Adrenal gland (tissue), 9 donors: ENCODE measurements at regions not wholly inside any gene's neighbourhood (a gene's known extent, or its start where the extent isn't known, plus 50 kb on each side); places are given as distances from the start of the nearest gene placed in this dataset.

Source experiments
- DNase-seq, 7 donors: peaks; one replicate each; pipeline ENCODE4 v3.0.0-alpha.2; 2019 to 2020
- H3K27ac ChIP-seq, 5 donors: fragments of 200-600 bp; sonication (generic) in 4 of 5; 1 replicate in 3 of 5; 2 replicates in 2 of 5; pipeline versions ENCODE4 v1.5.1 to v1.8.0; 2016 to 2020; ENCODE audit warnings: mild to moderate bottlenecking in 1 of 5
- H3K27me3 ChIP-seq: fragments of 200-600 bp; 2 replicates; pipeline ENCODE4 v1.8.0; 2021
- H3K36me3 ChIP-seq, 2 donors: fragments of 200-600 bp; replicated peaks in 1 of 2; 1 replicate in 1 of 2; 2 replicates in 1 of 2; pipeline versions ENCODE4 v1.5.1 to v1.8.0; 2018 to 2022
- H3K4me1 ChIP-seq, 2 donors: fragments of 200-600 bp; replicated peaks in 1 of 2; 1 replicate in 1 of 2; 2 replicates in 1 of 2; pipeline versions ENCODE4 v1.5.1 to v1.8.0; 2018 to 2021
- H3K4me3 ChIP-seq, 4 donors: fragments of 200-600 bp; sonication (generic) in 3 of 4; one replicate each; pipeline ENCODE4 v1.5.1; 2016 to 2018
- H3K9me3 ChIP-seq, 3 donors: fragments of 200-600 bp; sonication (generic) in 1 of 3; replicated peaks in 1 of 3; 1 replicate in 2 of 3; 2 replicates in 1 of 3; pipeline versions ENCODE4 v1.5.1 to v1.8.0; 2016 to 2021
- CTCF ChIP-seq, 6 experiments: fragments of 450-650 bp in 4 of 6; fragments of 200-600 bp in 2 of 6; sonication (generic) in 1 of 6; IDR thresholded peaks; 1 replicate in 5 of 6; 2 replicates in 1 of 6; pipeline versions ENCODE4 v1.5.1 to v1.8.0; 2016 to 2021; ENCODE audit warnings: antibody characterized with exemption in 6 of 6, mild to moderate bottlenecking in 2 of 6, moderate library complexity in 1 of 6
- POLR2A ChIP-seq, 2 donors: fragments of 450-650 bp; IDR thresholded peaks; one replicate each; pipeline ENCODE4 v1.6.1; 2017; ENCODE audit warnings: antibody characterized with exemption in 2 of 2, mild to moderate bottlenecking in 2 of 2, moderate library complexity in 1 of 2
- WGBS, 4 donors: extraction: QIAGEN DNeasy Blood & Tissue Kit in 2 of 4; methylation state at CpG; one replicate each; pipeline versions ENCODE4 v1.1.5 to v1.1.7; 2013 to 2017; 5-methylcytosine and 5-hydroxymethylcytosine counted together
- intact Hi-C, 2 donors: fragments of 100-400 bp; cut with DNase I; formaldehyde crosslinking; loops; one replicate each; pipeline versions ENCODE4 v1.14.1 to v1.15.0; 2022 to 2023
- donor health status: healthy with polysubstance abuse.
- donor health status: Bipolar disorder and iron deficiency.
- donor health status: DM: yes; HTN: yes; CAD: no.
- donor health status: DM: no; HTN: no; CAD: no.
- donor health status: DM: no; HTN: no; CAD: no.

DNA sequence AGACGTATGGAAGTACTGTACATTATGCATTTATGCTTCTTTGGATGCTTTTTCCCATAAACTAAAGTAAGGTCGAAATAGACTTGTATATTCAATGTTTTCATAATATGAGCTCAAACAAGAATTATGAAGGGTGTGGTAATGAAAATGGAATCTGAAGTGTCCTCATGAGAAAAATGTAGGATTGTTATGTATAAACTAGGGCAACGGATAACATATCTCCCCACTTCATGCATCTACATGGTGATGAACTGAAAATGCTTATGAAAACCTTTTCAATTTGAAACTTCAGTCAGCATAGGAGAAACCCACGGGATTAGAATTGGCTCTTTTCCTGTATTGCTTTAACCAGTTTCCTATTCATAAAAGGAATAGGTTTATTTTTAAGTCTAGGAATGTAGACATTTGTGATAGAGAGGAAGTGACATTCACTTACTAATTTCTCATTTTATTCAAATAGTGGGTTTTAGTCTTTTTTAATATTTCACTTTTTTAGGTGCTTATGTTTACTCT is 608.2 kb upstream of the GCFC2 start:
- Histone ChIP-seq H3K4me3 (no peak overlapping the region), H3K27ac (no peak overlapping the region), H3K9me3 (peaks cover 0 to 7% (median 0%) of the 10 kb centered on the region in 3 donors), H3K27me3 (no peaks in the 10 kb centered on the region), H3K36me3 (no peaks in the 10 kb centered on the region), H3K4me1 (no peaks in the 10 kb centered on the region)
- no peak for DNase-seq
- intact Hi-C loops: no loop called here
- TF ChIP-seq CTCF (IDR thresholded peaks at IDR 0.05) (no peak), POLR2A (IDR thresholded peaks at IDR 0.05) (no peak)
- 61 to 68% (median 64%) methylated on average over 4 of the region's 4 CpGs for WGBS, 4 donors

- no peak for TF ChIP-seq CTCF (IDR thresholded peaks at IDR 0.05)
- TF ChIP-seq POLR2A (IDR thresholded peaks at IDR 0.05): no peak
- no peaks in the 10 kb centered on the region for H3K36me3 ChIP-seq
- intact Hi-C loops: no loop called here
- 80 to 91% (median 88%) methylated on average over 6 of the region's 6 CpGs for WGBS, 4 donors
- H3K9me3 ChIP-seq: peaks cover 0 to 7% (median 0%) of the 10 kb centered on the region in 3 donors
- no peak overlapping the region for H3K27ac ChIP-seq
- DNase-seq: no peak
- no peaks in the 10 kb centered on the region for H3K4me1 ChIP-seq
- no peak overlapping the region for H3K4me3 ChIP-seq
- H3K27me3 ChIP-seq: no peaks in the 10 kb centered on the region
Observed at GRCh38 chr2:76316691-76317090, 606.0 kb upstream of the GCFC2 start.

- no peak for TF ChIP-seq CTCF (IDR thresholded peaks at IDR 0.05)
- TF ChIP-seq POLR2A (IDR thresholded peaks at IDR 0.05): no peak
- Histone ChIP-seq H3K4me3 (no peak overlapping the region), H3K27ac (no peak overlapping the region), H3K4me1 (no peaks in the 10 kb centered on the region), H3K27me3 (no peaks in the 10 kb centered on the region), H3K9me3 (no peaks in the 10 kb centered on the region), H3K36me3 (no peaks in the 10 kb centered on the region)
- intact Hi-C loops: no loop called here
- no peak for DNase-seq
- 18 to 24% (median 23%) methylated on average over 3 of the region's 3 CpGs for WGBS, 4 donors
Observed at GRCh38 chr2:76314271-76315020, 603.7 kb upstream of the GCFC2 start.

GRCh38 chr2:76312236-76312635 is 601.5 kb upstream of the GCFC2 start:
- 64 to 71% (median 66%) methylated on average over 4 of the region's 4 CpGs for WGBS, 4 donors
- Histone ChIP-seq H3K4me1 (no peaks in the 10 kb centered on the region), H3K36me3 (no peaks in the 10 kb centered on the region), H3K9me3 (no peaks in the 10 kb centered on the region), H3K4me3 (no peak overlapping the region), H3K27me3 (no peaks in the 10 kb centered on the region), H3K27ac (no peak overlapping the region)
- DNase-seq: no peak
- TF ChIP-seq POLR2A (IDR thresholded peaks at IDR 0.05) (no peak), CTCF (IDR thresholded peaks at IDR 0.05) (no peak)
- intact Hi-C loops: no loop called here
